ENCODE measurements at regions not wholly inside any gene's neighbourhood (a gene's known extent, or its start where the extent isn't known, plus 50 kb on each side); places are given as distances from the start of the nearest gene placed in this dataset.

DNA sequence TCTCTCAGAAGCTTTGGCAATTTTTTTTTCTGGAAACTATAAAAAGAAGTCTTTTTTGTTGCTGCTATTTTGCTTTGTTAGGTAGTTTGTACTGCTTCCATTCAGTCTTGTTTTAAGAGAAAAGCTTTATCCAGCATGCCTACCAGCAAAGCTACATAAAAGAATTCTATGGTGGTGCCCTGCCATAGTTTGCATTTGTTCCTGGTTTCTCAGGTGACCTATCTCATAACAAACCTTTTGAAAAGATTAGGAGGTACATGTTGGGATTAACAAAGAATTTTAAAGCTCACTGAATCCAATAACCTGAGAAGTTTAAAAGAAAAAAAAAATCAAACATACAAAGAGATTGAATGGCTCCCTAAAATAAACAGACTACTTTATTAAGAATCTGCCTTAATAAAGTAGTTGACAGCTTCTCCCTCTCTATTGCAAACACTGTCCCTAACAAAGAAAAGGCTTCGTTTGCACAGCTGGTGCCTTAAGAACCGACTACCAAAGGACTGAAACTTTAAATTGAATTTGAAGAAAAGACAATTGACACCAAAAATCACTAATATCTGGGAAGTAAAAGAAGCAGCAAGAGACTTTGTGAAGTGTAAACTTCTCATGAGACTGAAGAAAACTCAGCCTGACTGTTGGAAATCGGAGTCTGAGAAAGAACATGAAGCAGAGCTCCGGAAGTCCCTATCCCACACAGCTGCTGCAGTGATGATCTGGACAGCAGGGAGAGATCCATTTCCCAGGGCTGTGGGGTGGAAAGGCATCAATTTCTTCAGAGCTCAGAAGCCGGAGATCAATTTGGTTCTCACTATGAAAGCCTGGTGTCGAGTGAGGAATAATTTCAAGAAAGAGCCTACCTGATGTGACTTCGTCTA is 102.7 kb upstream of the PLEKHA5 start:
- 67% methylated on average over 7 of the region's 7 CpGs for WGBS (ENCODE audit: missing lambda C conversion rate)
- no peak for FAIRE-seq
- TF ChIP-seq CBX2 (IDR thresholded peaks at IDR 0.05; ENCODE audit: borderline replicate concordance, low read depth) (no peak), MAFK (IDR thresholded peaks at IDR 0.05; ENCODE audit: partially characterized antibody) (no peak), HDAC2 (IDR thresholded peaks at IDR 0.05) (no peak), NFE2L2 (conservative IDR thresholded peaks at IDR 0.05; ENCODE audit: low read length) (no peak), RAD21 (conservative IDR thresholded peaks at IDR 0.05 in 1 of 2, IDR thresholded peaks at IDR 0.05 in 1 of 2) (no peak), TP53 (CRISPR knock-in tag; IDR thresholded peaks at IDR 0.05) (no peak), KDM1A (IDR thresholded peaks at IDR 0.05; ENCODE audit: low read depth) (no peak), TFCP2L1 (CRISPR knock-in tag; IDR thresholded peaks at IDR 0.05) (no peak), FOSB (CRISPR knock-in tag; IDR thresholded peaks at IDR 0.05) (no peak), ZFP36 (IDR thresholded peaks at IDR 0.05; ENCODE audit: borderline replicate concordance, partially characterized antibody) (no peak), RARB (CRISPR knock-in tag; IDR thresholded peaks at IDR 0.05) (no peak), FOXS1 (CRISPR knock-in tag; IDR thresholded peaks at IDR 0.05) (no peak)
- TF ChIP-seq, protein P1, sequence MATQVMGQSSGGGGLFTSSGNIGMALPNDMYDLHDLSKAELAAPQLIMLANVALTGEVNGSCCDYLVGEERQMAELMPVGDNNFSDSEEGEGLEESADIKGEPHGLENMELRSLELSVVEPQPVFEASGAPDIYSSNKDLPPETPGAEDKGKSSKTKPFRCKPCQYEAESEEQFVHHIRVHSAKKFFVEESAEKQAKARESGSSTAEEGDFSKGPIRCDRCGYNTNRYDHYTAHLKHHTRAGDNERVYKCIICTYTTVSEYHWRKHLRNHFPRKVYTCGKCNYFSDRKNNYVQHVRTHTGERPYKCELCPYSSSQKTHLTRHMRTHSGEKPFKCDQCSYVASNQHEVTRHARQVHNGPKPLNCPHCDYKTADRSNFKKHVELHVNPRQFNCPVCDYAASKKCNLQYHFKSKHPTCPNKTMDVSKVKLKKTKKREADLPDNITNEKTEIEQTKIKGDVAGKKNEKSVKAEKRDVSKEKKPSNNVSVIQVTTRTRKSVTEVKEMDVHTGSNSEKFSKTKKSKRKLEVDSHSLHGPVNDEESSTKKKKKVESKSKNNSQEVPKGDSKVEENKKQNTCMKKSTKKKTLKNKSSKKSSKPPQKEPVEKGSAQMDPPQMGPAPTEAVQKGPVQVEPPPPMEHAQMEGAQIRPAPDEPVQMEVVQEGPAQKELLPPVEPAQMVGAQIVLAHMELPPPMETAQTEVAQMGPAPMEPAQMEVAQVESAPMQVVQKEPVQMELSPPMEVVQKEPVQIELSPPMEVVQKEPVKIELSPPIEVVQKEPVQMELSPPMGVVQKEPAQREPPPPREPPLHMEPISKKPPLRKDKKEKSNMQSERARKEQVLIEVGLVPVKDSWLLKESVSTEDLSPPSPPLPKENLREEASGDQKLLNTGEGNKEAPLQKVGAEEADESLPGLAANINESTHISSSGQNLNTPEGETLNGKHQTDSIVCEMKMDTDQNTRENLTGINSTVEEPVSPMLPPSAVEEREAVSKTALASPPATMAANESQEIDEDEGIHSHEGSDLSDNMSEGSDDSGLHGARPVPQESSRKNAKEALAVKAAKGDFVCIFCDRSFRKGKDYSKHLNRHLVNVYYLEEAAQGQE (IDR thresholded peaks at IDR 0.05), result no peak
- TF ChIP-seq, protein P2, sequence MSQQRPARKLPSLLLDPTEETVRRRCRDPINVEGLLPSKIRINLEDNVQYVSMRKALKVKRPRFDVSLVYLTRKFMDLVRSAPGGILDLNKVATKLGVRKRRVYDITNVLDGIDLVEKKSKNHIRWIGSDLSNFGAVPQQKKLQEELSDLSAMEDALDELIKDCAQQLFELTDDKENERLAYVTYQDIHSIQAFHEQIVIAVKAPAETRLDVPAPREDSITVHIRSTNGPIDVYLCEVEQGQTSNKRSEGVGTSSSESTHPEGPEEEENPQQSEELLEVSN (IDR thresholded peaks at IDR 0.05; ENCODE audit: borderline replicate concordance, low read depth), result no peak
- TF ChIP-seq, protein P3, sequence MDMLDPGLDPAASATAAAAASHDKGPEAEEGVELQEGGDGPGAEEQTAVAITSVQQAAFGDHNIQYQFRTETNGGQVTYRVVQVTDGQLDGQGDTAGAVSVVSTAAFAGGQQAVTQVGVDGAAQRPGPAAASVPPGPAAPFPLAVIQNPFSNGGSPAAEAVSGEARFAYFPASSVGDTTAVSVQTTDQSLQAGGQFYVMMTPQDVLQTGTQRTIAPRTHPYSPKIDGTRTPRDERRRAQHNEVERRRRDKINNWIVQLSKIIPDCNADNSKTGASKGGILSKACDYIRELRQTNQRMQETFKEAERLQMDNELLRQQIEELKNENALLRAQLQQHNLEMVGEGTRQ (IDR thresholded peaks at IDR 0.05), result no peak
- TF ChIP-seq, protein P4, sequence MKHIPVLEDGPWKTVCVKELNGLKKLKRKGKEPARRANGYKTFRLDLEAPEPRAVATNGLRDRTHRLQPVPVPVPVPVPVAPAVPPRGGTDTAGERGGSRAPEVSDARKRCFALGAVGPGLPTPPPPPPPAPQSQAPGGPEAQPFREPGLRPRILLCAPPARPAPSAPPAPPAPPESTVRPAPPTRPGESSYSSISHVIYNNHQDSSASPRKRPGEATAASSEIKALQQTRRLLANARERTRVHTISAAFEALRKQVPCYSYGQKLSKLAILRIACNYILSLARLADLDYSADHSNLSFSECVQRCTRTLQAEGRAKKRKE (CRISPR knock-in tag; IDR thresholded peaks at IDR 0.05; ENCODE audit: low read depth), result no peak
- TF ChIP-seq, protein P5, sequence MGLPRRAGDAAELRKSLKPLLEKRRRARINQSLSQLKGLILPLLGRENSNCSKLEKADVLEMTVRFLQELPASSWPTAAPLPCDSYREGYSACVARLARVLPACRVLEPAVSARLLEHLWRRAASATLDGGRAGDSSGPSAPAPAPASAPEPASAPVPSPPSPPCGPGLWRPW (IDR thresholded peaks at IDR 0.05), result no peak
- DNase-seq (ENCODE audit: low read depth in 1 of 2, low spot score in 1 of 2), result no peak
- H3K9me3 ChIP-seq, result peaks cover 4% of the 10 kb centered on the region; the same call in 1 of the 3 replicates
- H3K4me2 ChIP-seq, result no peak overlapping the region
- ChIA-PET CTCF (no interaction called here), POLR2A (no interaction called here)
- no peak overlapping the region for H3K27ac ChIP-seq
- no peak for ATAC-seq
- no peak overlapping the region for H3K4me3 ChIP-seq
- peaks cover 37% of the 10 kb centered on the region for H3K4me1 ChIP-seq

DNA sequence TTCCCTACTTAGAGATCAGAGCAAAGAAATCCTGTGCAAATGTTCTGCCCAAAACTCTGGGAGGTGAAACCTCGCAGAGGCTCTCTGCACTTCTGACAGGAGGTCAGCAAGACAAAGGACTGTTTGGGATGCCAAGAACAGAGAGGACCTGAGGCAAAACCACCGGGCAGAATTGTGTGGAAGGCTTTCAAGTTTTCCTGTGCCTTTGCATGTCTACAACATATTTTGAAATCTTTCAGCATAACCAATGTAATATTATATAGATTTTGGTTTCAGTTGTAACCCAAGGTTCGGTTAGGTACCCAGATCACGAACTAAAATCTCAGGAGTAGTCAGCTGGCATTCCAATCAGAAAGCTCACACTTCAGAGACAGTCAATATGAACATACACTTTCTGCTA is 99.4 kb upstream of the PLEKHA5 start:
- no peak overlapping the region for H3K27ac ChIP-seq
- WGBS (ENCODE audit: missing lambda C conversion rate), result 51% methylated on average over 4 of the region's 4 CpGs
- H3K4me2 ChIP-seq, result no peak overlapping the region
- TF ChIP-seq MAZ (IDR thresholded peaks at IDR 0.05; ENCODE audit: borderline replicate concordance, low read depth, low read length), result no peak
- TF ChIP-seq, protein P6, sequence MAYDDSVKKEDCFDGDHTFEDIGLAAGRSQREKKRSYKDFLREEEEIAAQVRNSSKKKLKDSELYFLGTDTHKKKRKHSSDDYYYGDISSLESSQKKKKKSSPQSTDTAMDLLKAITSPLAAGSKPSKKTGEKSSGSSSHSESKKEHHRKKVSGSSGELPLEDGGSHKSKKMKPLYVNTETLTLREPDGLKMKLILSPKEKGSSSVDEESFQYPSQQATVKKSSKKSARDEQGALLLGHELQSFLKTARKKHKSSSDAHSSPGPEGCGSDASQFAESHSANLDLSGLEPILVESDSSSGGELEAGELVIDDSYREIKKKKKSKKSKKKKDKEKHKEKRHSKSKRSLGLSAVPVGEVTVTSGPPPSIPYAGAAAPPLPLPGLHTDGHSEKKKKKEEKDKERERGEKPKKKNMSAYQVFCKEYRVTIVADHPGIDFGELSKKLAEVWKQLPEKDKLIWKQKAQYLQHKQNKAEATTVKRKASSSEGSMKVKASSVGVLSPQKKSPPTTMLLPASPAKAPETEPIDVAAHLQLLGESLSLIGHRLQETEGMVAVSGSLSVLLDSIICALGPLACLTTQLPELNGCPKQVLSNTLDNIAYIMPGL (CRISPR knock-in tag; IDR thresholded peaks at IDR 0.05; ENCODE audit: borderline replicate concordance), result no peak
- TF ChIP-seq ZNF302 (CRISPR knock-in tag; IDR thresholded peaks at IDR 0.05), result no peak
- TF ChIP-seq FOSL2 (IDR thresholded peaks at IDR 0.05), result no peak
- TF ChIP-seq FOSL2 (CRISPR knock-in tag; IDR thresholded peaks at IDR 0.05), result no peak
- no peak for TF ChIP-seq HOXB5 (CRISPR knock-in tag; IDR thresholded peaks at IDR 0.05)
- TF ChIP-seq CHD2 (IDR thresholded peaks at IDR 0.05; ENCODE audit: low read length, partially characterized antibody), result no peak
- TF ChIP-seq HOXA7 (CRISPR knock-in tag; IDR thresholded peaks at IDR 0.05), result no peak
- TF ChIP-seq MAFK (IDR thresholded peaks at IDR 0.05; ENCODE audit: partially characterized antibody), result no peak
- TF ChIP-seq PHF8 (IDR thresholded peaks at IDR 0.05; ENCODE audit: borderline replicate concordance, low read depth), result no peak
- ATAC-seq (no peak), DNase-seq (ENCODE audit: low read depth in 1 of 2, low spot score in 1 of 2) (no peak), FAIRE-seq (no peak)
- peaks cover 14% of the 10 kb centered on the region for H3K9me3 ChIP-seq
- peaks cover 24% of the 10 kb centered on the region for H3K4me1 ChIP-seq
- no peak overlapping the region for H3K4me3 ChIP-seq
- ChIA-PET POLR2A (no interaction called here), CTCF (interaction anchor here (1.0 kb wide), 1 partner anchor 11 kb away, joined by 3 read pairs; no protein-coding TSS in a partner anchor)

Measured in A549 (cell line).